Keratinocyte (primary cell): ENCODE measurements at regions not wholly inside any gene's neighbourhood (a gene's known extent, or its start where the extent isn't known, plus 50 kb on each side); places are given as distances from the start of the nearest gene placed in this dataset.
A peak's percentile ranks its signal among the peaks of the same experiment; 100 is the strongest.

ENCODE experiments used
- DNase-seq: peaks from one replicate; pipeline ENCODE4 v3.0.0-alpha.2; 2011; ENCODE audit warnings: low read depth, missing footprints, low spot score
- FAIRE-seq: peaks from 2 replicates; lab custom pipeline; 2011; peaks lifted over from hg19 to GRCh38; lab: Jason Lieb, UNC
- H2AFZ ChIP-seq: 2 replicates; pipeline ENCODE4 v1.6.0; 2012; ENCODE audit warnings: low read length, control low read depth, inconsistent platforms; ENCODE audit not compliant: control insufficient read depth
- H3K27ac ChIP-seq: 2 replicates; pipeline ENCODE4 v1.5.1; 2011; ENCODE audit warnings: low read length; ENCODE audit not compliant: control insufficient read depth, insufficient read depth
- H3K27me3 ChIP-seq: 3 replicates; pipeline ENCODE4 v1.6.0; 2011; ENCODE audit warnings: low read length; ENCODE audit not compliant: control insufficient read depth, insufficient read depth; ENCODE audit errors: extremely low read depth
- H3K36me3 ChIP-seq, 2 experiments: 2 replicates in 1 of 2; 3 replicates in 1 of 2; pipeline ENCODE4 v1.5.1; 2011; ENCODE audit warnings: low read length in 2 of 2, mild to moderate bottlenecking in 1 of 2; ENCODE audit not compliant: control insufficient read depth in 2 of 2, insufficient read depth in 2 of 2; ENCODE audit errors: extremely low read depth in 1 of 2
- H3K4me1 ChIP-seq: 3 replicates; pipeline ENCODE4 v1.5.1; 2011; ENCODE audit warnings: low read length; ENCODE audit not compliant: control insufficient read depth, insufficient read depth; ENCODE audit errors: extremely low read depth
- H3K4me2 ChIP-seq: 3 replicates; pipeline ENCODE4 v1.6.0; 2011; ENCODE audit warnings: low read depth, low read length; ENCODE audit not compliant: control insufficient read depth, insufficient read depth; ENCODE audit errors: extremely low read depth
- H3K4me3 ChIP-seq, 3 experiments: fragments of 200-600 bp in 1 of 3; sonication (generic) in 1 of 3; 2 replicates in 2 of 3; 3 replicates in 1 of 3; pipeline ENCODE4 v1.5.1; 2011 to 2016; ENCODE audit warnings: low read length in 3 of 3, mild to moderate bottlenecking in 3 of 3, control low read depth in 2 of 3, inconsistent platforms in 1 of 3, low read depth in 1 of 3, mixed read lengths in 1 of 3, mixed run types in 1 of 3, moderate library complexity in 1 of 3; ENCODE audit not compliant: control insufficient read depth in 2 of 3, insufficient read depth in 2 of 3; ENCODE audit errors: extremely low read depth in 1 of 3
- H3K79me2 ChIP-seq: 2 replicates; pipeline ENCODE4 v1.6.0; 2012; ENCODE audit warnings: low read length; ENCODE audit not compliant: control insufficient read depth, insufficient read depth
- H3K9ac ChIP-seq: 3 replicates; pipeline ENCODE4 v1.6.0; 2011; ENCODE audit warnings: low read length; ENCODE audit not compliant: control insufficient read depth, insufficient read depth; ENCODE audit errors: extremely low read depth
- H3K9me1 ChIP-seq: 3 replicates; pipeline ENCODE4 v1.6.0; 2011; ENCODE audit warnings: low read length; ENCODE audit not compliant: control insufficient read depth, insufficient read depth; ENCODE audit errors: extremely low read depth
- H3K9me3 ChIP-seq: 2 replicates; pipeline ENCODE4 v1.5.1; 2012; ENCODE audit warnings: low read depth, low read length; ENCODE audit not compliant: control insufficient read depth
- H4K20me1 ChIP-seq: 3 replicates; pipeline ENCODE4 v1.6.0; 2011; ENCODE audit warnings: low read length; ENCODE audit not compliant: control insufficient read depth, insufficient read depth; ENCODE audit errors: extremely low read depth
- CTCF ChIP-seq, 3 experiments: IDR thresholded peaks in 1 of 3; conservative IDR thresholded peaks in 1 of 3; optimal IDR thresholded peaks in 1 of 3; 2 replicates in 2 of 3; 3 replicates in 1 of 3; pipeline versions ENCODE3 to v1.5.1; 2011; ENCODE audit warnings: low read length in 3 of 3, mild to moderate bottlenecking in 3 of 3, moderate library complexity in 2 of 3, control low read depth in 1 of 3, inconsistent platforms in 1 of 3; ENCODE audit not compliant: insufficient read depth in 2 of 3; ENCODE audit errors: extremely low read depth in 1 of 3
- EZH2 ChIP-seq: IDR thresholded peaks from one replicate; pipeline ENCODE4 v1.6.1; 2012; ENCODE audit warnings: inconsistent platforms, mild to moderate bottlenecking, low read length, moderate library complexity
- dilution Hi-C: fragments of 300-500 bp; cut with MboI; formaldehyde crosslinking; loops from one replicate; pipeline ENCODE4 v1.7.0; 2020; ENCODE audit warnings: low sequenced_read_pairs; ENCODE audit not compliant: extremely low pct_ligation_motif_present

GRCh38 chr10:27391325-27391724, 112.8 kb upstream of the RAB18 start:
- H3K9me1 ChIP-seq = no peaks in the 10 kb centered on the region
- H4K20me1 ChIP-seq = no peaks in the 10 kb centered on the region
- no peak overlapping the region for H2AFZ ChIP-seq
- peak overlapping the region in 1 of 3 experiments; percentile 1 for H3K4me3 ChIP-seq
- H3K4me1 ChIP-seq = peaks cover 26% of the 10 kb centered on the region
- no peaks in the 10 kb centered on the region for H3K79me2 ChIP-seq
- DNase-seq (peak; percentile 72), FAIRE-seq (no peak)
- no peaks in the 10 kb centered on the region for H3K27me3 ChIP-seq
- peak overlapping the region; percentile 80 for H3K4me2 ChIP-seq
- no peak for TF ChIP-seq EZH2
- no peak for TF ChIP-seq CTCF (optimal IDR thresholded peaks at IDR 0.05 in 1 of 3, IDR thresholded peaks at IDR 0.05 in 1 of 3, conservative IDR thresholded peaks at IDR 0.05 in 1 of 3; ENCODE audit: extremely low read depth in 1 of 3, insufficient read depth in 2 of 3, low read length in 3 of 3)
- dilution Hi-C loops = no loop called here
- peaks cover 3% of the 10 kb centered on the region for H3K9me3 ChIP-seq
- peak overlapping the region; percentile 64 for H3K27ac ChIP-seq
- H3K9ac ChIP-seq = no peak overlapping the region
- H3K36me3 ChIP-seq = no peaks in the 10 kb centered on the region

GRCh38 chr10:27390681-27391080, 113.4 kb upstream of the RAB18 start:
- Histone ChIP-seq H4K20me1 (no peaks in the 10 kb centered on the region), H3K4me3 (peak overlapping the region in 1 of 3 experiments; percentile 22), H3K9ac (no peak overlapping the region), H3K36me3 (no peaks in the 10 kb centered on the region), H3K4me1 (peaks cover 26% of the 10 kb centered on the region), H3K4me2 (peak overlapping the region; percentile 80), H3K9me1 (no peaks in the 10 kb centered on the region), H3K9me3 (peaks cover 3% of the 10 kb centered on the region), H3K79me2 (no peaks in the 10 kb centered on the region), H3K27me3 (no peaks in the 10 kb centered on the region), H3K27ac (peak overlapping the region; percentile 64), H2AFZ (no peak overlapping the region)
- DNase-seq = peak; percentile 81
- peak; percentile 98 for FAIRE-seq
- dilution Hi-C loops = no loop called here
- TF ChIP-seq EZH2 = no peak
- TF ChIP-seq CTCF (optimal IDR thresholded peaks at IDR 0.05 in 1 of 3, IDR thresholded peaks at IDR 0.05 in 1 of 3, conservative IDR thresholded peaks at IDR 0.05 in 1 of 3; ENCODE audit: extremely low read depth in 1 of 3, insufficient read depth in 2 of 3, low read length in 3 of 3) = no peak
